ENCODE measurements at regions not wholly inside any gene's neighbourhood (a gene's known extent, or its start where the extent isn't known, plus 50 kb on each side); places are given as distances from the start of the nearest gene placed in this dataset.

DNA sequence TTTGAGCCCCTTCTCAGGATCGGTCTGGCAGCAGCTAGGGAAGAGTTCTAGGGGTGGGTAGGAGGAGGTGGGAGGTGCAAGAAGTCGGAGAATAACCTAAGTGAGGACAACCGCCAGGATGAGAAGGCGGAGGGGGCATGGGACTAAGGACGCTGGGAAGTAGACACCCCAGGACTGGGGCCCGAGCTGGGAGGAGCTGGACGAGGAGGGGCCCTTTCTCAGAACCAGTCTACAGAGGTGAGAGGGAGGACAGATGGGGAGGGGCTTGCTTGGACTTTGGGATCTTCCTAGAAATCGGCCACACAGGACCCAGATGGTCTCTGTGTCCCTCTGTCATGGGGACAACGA, 90.0 kb upstream of the MYL10 start:
- Histone ChIP-seq H3K9me2 (ENCODE audit: low read depth, low read length) (no peaks in the 10 kb centered on the region), H4K20me1 (ENCODE audit: insufficient read depth, low read length) (no peaks in the 10 kb centered on the region), H3K79me2 (ENCODE audit: insufficient read depth, low read length) (no peaks in the 10 kb centered on the region), H3K9me3 (ENCODE audit: low read length) (peaks cover 6% of the 10 kb centered on the region), H3K4me1 (ENCODE audit: insufficient read depth, low read length, severe bottlenecking) (peaks cover 26% of the 10 kb centered on the region), H3K27ac (ENCODE audit: low read depth, low read length, poor library complexity, severe bottlenecking) (peak overlapping the region; percentile 93), H3F3A (ENCODE audit: insufficient read depth, low read length) (no peaks in the 10 kb centered on the region), H3K36me3 (ENCODE audit: insufficient read depth, low read length) (peaks cover 4% of the 10 kb centered on the region; the same call in 1 of the 2 replicates), H2AFZ (ENCODE audit: low read length) (no peak overlapping the region), H3K27me3 (ENCODE audit: insufficient read depth, low read length) (no peaks in the 10 kb centered on the region), H3K4me2 (ENCODE audit: low read length) (no peak overlapping the region), H3K4me3 (ENCODE audit: low read depth, low read length, poor library complexity, severe bottlenecking) (no peak overlapping the region), H3K9ac (ENCODE audit: low read length) (no peak overlapping the region)
- TF ChIP-seq CTCF (IDR thresholded peaks at IDR 0.05; ENCODE audit: low read length) = no peak
- TF ChIP-seq EZH2 (IDR thresholded peaks at IDR 0.05; ENCODE audit: borderline replicate concordance, low read length) = no peak

DNA sequence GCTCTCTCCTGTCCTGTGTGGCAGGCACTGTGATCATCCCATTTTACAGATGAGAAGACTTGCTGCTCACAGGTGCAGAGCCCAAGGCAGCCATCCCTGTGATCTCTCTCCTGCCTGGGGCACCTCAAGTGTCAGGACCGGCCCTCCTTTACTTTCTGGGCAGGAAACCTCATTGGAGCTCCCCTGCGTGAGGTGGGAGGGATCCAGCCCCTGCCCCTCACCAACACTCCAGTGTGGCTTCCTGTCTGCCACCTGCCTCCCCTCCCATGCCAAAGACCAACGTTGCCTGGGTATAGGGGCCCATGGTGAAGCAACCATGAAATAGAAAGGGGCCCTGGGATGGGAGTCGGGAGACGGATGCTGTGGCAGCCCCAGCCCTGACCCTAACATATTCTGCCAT, 91.2 kb upstream of the MYL10 start:
- H3F3A ChIP-seq (ENCODE audit: insufficient read depth, low read length) = no peaks in the 10 kb centered on the region
- no peak overlapping the region for H3K4me3 ChIP-seq (ENCODE audit: low read depth, low read length, poor library complexity, severe bottlenecking)
- no peaks in the 10 kb centered on the region for H4K20me1 ChIP-seq (ENCODE audit: insufficient read depth, low read length)
- H3K4me1 ChIP-seq (ENCODE audit: insufficient read depth, low read length, severe bottlenecking) = peaks cover 26% of the 10 kb centered on the region
- H3K4me2 ChIP-seq (ENCODE audit: low read length) = no peak overlapping the region
- peaks cover 7% of the 10 kb centered on the region for H3K9me3 ChIP-seq (ENCODE audit: low read length)
- H3K27me3 ChIP-seq (ENCODE audit: insufficient read depth, low read length) = no peaks in the 10 kb centered on the region
- TF ChIP-seq CTCF (IDR thresholded peaks at IDR 0.05; ENCODE audit: low read length) (no peak), EZH2 (IDR thresholded peaks at IDR 0.05; ENCODE audit: borderline replicate concordance, low read length) (no peak)
- H3K79me2 ChIP-seq (ENCODE audit: insufficient read depth, low read length) = no peaks in the 10 kb centered on the region
- H3K36me3 ChIP-seq (ENCODE audit: insufficient read depth, low read length) = peaks cover 4% of the 10 kb centered on the region; the same call in 1 of the 2 replicates
- H3K9me2 ChIP-seq (ENCODE audit: low read depth, low read length) = no peaks in the 10 kb centered on the region
- H2AFZ ChIP-seq (ENCODE audit: low read length) = no peak overlapping the region
- H3K9ac ChIP-seq (ENCODE audit: low read length) = no peak overlapping the region
- H3K27ac ChIP-seq (ENCODE audit: low read depth, low read length, poor library complexity, severe bottlenecking) = peak overlapping the region; percentile 51

DNA sequence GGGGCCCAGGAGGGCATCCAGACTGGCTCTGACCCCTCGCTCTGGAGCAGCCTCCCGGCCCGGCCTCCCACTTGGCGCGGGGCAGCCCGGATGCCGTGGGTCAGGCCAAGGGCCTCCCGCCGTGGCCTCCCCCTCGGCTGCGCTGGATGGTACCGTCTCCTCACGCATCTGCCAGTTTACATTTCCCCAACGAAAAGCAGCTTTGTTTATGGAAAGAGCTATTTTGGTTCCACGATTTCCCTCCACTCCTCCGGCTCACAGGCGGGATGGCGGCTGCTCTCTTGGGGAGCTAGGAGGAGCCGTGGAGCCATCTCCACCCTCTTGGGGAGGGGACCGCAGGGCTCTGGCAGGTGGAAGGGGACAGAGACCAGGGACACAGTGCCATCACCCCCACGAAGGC, 93.2 kb upstream of the MYL10 start:
- no peaks in the 10 kb centered on the region for H4K20me1 ChIP-seq (ENCODE audit: insufficient read depth, low read length)
- no peaks in the 10 kb centered on the region for H3F3A ChIP-seq (ENCODE audit: insufficient read depth, low read length)
- peaks cover 4% of the 10 kb centered on the region; the same call in 1 of the 2 replicates for H3K36me3 ChIP-seq (ENCODE audit: insufficient read depth, low read length)
- H3K4me2 ChIP-seq (ENCODE audit: low read length) = no peak overlapping the region
- no peaks in the 10 kb centered on the region for H3K9me2 ChIP-seq (ENCODE audit: low read depth, low read length)
- no peak overlapping the region for H3K27ac ChIP-seq (ENCODE audit: low read depth, low read length, poor library complexity, severe bottlenecking)
- H3K4me1 ChIP-seq (ENCODE audit: insufficient read depth, low read length, severe bottlenecking) = peaks cover 24% of the 10 kb centered on the region
- no peak overlapping the region for H3K4me3 ChIP-seq (ENCODE audit: low read depth, low read length, poor library complexity, severe bottlenecking)
- H3K9ac ChIP-seq (ENCODE audit: low read length) = no peak overlapping the region
- H3K79me2 ChIP-seq (ENCODE audit: insufficient read depth, low read length) = no peaks in the 10 kb centered on the region
- no peaks in the 10 kb centered on the region for H3K27me3 ChIP-seq (ENCODE audit: insufficient read depth, low read length)
- TF ChIP-seq EZH2 (IDR thresholded peaks at IDR 0.05; ENCODE audit: borderline replicate concordance, low read length) = no peak
- no peak for TF ChIP-seq CTCF (IDR thresholded peaks at IDR 0.05; ENCODE audit: low read length)
- peaks cover 7% of the 10 kb centered on the region for H3K9me3 ChIP-seq (ENCODE audit: low read length)
- H2AFZ ChIP-seq (ENCODE audit: low read length) = no peak overlapping the region

Data from OCI-LY1 (cell line).